H1 (cell line): ENCODE measurements at regions not wholly inside any gene's neighbourhood (a gene's known extent, or its start where the extent isn't known, plus 50 kb on each side); places are given as distances from the start of the nearest gene placed in this dataset.

Source experiments
- ASH2L ChIP-seq: fragments of 200-600, 300-600 bp; sonication (generic); IDR thresholded peaks from one replicate; pipeline ENCODE4 v1.7.1; 2017; ENCODE audit warnings: low read length
- CHD2 ChIP-seq: IDR thresholded peaks from 2 replicates; pipeline ENCODE4 v1.6.1; 2012; ENCODE audit warnings: low read length, improper control_type of control experiment
- EP300 ChIP-seq, 2 experiments: IDR thresholded peaks; 1 replicate in 1 of 2; 2 replicates in 1 of 2; pipeline ENCODE4 v1.6.1; 2011 to 2012; ENCODE audit warnings: low read depth in 2 of 2, low read length in 2 of 2, mild to moderate bottlenecking in 2 of 2, borderline replicate concordance in 1 of 2, inconsistent platforms in 1 of 2, moderate library complexity in 1 of 2
- GTF2F1 ChIP-seq: IDR thresholded peaks from 2 replicates; pipeline ENCODE4 v1.6.1; 2012; ENCODE audit warnings: low read depth, low read length, improper control_type of control experiment, borderline replicate concordance
- JUN ChIP-seq: IDR thresholded peaks from 2 replicates; pipeline ENCODE4 v1.6.1; 2011; ENCODE audit warnings: low read depth, mild to moderate bottlenecking, improper control_type of control experiment, low read length
- KDM5A ChIP-seq: fragments of 200-600 bp; IDR thresholded peaks from 2 replicates; pipeline ENCODE4 v1.7.1; 2012; ENCODE audit warnings: mild to moderate bottlenecking, low read length, inconsistent platforms, mixed read lengths
- PHF8 ChIP-seq: fragments of 200-600 bp; sonication (generic); conservative IDR thresholded peaks from 2 replicates; pipeline ENCODE4 v1.7.1; 2012; ENCODE audit warnings: low read depth, mild to moderate bottlenecking, inconsistent platforms, low read length, moderate library complexity
- RBBP5 ChIP-seq: IDR thresholded peaks from 2 replicates; pipeline ENCODE4 v1.7.1; 2012; ENCODE audit warnings: low read depth, mild to moderate bottlenecking, inconsistent platforms, low read length, moderate library complexity, borderline replicate concordance
- SP2 ChIP-seq: IDR thresholded peaks from 2 replicates; pipeline ENCODE4 v1.6.1; 2012; ENCODE audit warnings: mild to moderate bottlenecking, low read length, inconsistent platforms
- SRF ChIP-seq: IDR thresholded peaks from 2 replicates; pipeline ENCODE4 v1.6.1; 2011; ENCODE audit warnings: mild to moderate bottlenecking, low read depth, low read length, moderate library complexity
- TAF1 ChIP-seq: IDR thresholded peaks from 2 replicates; pipeline ENCODE4 v1.6.1; 2011; ENCODE audit warnings: mild to moderate bottlenecking, low read depth, low read length
- ZNF274 ChIP-seq: IDR thresholded peaks from 2 replicates; pipeline ENCODE4 v1.7.0; 2012; ENCODE audit warnings: low read length, borderline replicate concordance; ENCODE audit errors: extremely low read depth
- TF ChIP-seq, protein P1 (sequence below), 3 experiments: IDR thresholded peaks; 1 replicate in 2 of 3; 2 replicates in 1 of 3; pipeline versions ENCODE4 v1.5.1 to v1.6.1; 2011; ENCODE audit warnings: low read length in 3 of 3, mild to moderate bottlenecking in 3 of 3, inconsistent platforms in 2 of 3, low read depth in 1 of 3, moderate library complexity in 1 of 3; ENCODE audit not compliant: insufficient read depth in 1 of 3; ENCODE audit errors: control extremely low read depth in 1 of 3

DNA sequence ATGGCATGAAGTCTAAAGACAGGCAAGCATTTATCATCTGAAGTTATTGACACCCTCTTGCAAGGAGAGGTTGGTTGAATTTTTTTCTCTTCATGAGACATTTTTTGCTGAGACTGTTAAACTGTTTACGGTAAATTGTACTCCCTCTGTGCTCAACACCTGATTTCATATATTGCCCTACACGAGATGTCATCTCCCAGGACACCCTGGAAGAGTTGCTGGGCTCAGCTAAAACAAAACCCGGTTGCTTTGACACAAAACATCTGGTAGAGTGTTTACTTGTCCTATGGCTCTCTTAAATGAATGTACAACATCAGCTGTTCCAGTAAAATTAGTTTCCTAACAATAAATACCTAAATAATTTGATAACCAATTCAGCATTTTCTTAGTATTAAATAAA, 533.8 kb downstream of the SOCS6 start:
- TF ChIP-seq TAF1 (no peak), RBBP5 (no peak), SRF (no peak), CHD2 (no peak), GTF2F1 (no peak), EP300 (IDR thresholded peaks at IDR 0.05; ENCODE audit: borderline replicate concordance in 1 of 2, low read depth in 2 of 2, low read length in 2 of 2) (no peak), JUN (no peak), PHF8 (no peak), ZNF274 (no peak), KDM5A (no peak), ASH2L (no peak), SP2 (no peak)
- TF ChIP-seq, protein P1, sequence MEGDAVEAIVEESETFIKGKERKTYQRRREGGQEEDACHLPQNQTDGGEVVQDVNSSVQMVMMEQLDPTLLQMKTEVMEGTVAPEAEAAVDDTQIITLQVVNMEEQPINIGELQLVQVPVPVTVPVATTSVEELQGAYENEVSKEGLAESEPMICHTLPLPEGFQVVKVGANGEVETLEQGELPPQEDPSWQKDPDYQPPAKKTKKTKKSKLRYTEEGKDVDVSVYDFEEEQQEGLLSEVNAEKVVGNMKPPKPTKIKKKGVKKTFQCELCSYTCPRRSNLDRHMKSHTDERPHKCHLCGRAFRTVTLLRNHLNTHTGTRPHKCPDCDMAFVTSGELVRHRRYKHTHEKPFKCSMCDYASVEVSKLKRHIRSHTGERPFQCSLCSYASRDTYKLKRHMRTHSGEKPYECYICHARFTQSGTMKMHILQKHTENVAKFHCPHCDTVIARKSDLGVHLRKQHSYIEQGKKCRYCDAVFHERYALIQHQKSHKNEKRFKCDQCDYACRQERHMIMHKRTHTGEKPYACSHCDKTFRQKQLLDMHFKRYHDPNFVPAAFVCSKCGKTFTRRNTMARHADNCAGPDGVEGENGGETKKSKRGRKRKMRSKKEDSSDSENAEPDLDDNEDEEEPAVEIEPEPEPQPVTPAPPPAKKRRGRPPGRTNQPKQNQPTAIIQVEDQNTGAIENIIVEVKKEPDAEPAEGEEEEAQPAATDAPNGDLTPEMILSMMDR (IDR thresholded peaks at IDR 0.05; ENCODE audit: control extremely low read depth in 1 of 3, insufficient read depth in 1 of 3, low read depth in 1 of 3, low read length in 3 of 3), result no peak
